ENCODE measurements at regions not wholly inside any gene's neighbourhood (a gene's known extent, or its start where the extent isn't known, plus 50 kb on each side); places are given as distances from the start of the nearest gene placed in this dataset.

DNA sequence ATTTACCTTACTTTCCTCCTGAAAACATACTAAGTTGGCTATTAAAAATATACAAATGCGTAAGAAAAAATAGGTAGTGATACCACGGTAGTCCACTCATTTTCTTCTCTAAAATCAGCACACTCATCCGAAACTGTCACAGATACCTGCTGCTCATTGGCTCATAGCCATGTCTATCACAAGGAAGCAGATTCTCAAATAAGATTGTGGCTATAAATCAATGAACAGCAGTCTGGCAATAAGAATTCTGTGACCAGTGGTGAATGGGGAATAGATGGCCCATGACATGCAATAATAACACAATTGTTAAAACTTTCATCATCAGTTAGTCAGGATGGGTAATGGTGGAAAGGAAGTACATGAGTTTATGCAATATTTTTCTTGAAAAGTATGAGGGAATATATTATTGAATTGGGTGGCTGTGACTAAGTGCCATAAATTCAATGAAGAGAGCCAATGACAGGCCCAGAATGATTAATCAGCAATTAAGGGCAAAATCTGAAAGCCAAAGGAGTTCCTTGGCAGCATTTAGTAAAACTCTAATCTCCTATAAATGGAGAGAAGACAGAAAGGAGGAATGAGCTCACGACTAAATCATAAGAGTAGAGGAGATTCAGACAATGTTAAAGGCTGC lies 202.3 kb upstream of the NEIL3 start:
- TF ChIP-seq CTCF (IDR thresholded peaks at IDR 0.05) = no peak
- no peak for TF ChIP-seq POLR2A (IDR thresholded peaks at IDR 0.05)
